ENCODE measurements at regions not wholly inside any gene's neighbourhood (a gene's known extent, or its start where the extent isn't known, plus 50 kb on each side); places are given as distances from the start of the nearest gene placed in this dataset.

DNA sequence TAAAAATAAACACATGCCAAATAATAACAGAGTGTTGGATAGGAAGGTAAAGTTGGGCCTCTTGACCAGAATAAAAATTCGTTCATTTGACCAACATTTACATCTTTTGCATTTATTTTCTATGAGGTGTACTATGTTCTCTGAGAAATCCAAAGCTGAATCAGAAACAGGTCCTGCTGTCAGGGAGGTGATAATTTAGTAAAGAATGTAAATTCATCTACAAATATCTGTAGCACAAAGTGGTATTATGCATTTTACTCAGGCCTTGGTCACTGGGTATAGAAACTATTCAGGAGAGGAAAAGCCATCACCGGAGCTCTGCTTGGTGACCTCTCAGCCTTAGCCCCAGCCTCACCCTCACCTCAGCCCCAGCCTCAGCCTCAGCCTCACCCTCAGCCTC, 208.9 kb downstream of the SPP2 start:
- TF ChIP-seq, protein P1, sequence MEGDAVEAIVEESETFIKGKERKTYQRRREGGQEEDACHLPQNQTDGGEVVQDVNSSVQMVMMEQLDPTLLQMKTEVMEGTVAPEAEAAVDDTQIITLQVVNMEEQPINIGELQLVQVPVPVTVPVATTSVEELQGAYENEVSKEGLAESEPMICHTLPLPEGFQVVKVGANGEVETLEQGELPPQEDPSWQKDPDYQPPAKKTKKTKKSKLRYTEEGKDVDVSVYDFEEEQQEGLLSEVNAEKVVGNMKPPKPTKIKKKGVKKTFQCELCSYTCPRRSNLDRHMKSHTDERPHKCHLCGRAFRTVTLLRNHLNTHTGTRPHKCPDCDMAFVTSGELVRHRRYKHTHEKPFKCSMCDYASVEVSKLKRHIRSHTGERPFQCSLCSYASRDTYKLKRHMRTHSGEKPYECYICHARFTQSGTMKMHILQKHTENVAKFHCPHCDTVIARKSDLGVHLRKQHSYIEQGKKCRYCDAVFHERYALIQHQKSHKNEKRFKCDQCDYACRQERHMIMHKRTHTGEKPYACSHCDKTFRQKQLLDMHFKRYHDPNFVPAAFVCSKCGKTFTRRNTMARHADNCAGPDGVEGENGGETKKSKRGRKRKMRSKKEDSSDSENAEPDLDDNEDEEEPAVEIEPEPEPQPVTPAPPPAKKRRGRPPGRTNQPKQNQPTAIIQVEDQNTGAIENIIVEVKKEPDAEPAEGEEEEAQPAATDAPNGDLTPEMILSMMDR (IDR thresholded peaks at IDR 0.05): no peak
- TF ChIP-seq POLR2A (IDR thresholded peaks at IDR 0.05): no peak

Data from thyroid gland (tissue), 4 donors.